Spleen (tissue), 11 donors: ENCODE measurements at regions not wholly inside any gene's neighbourhood (a gene's known extent, or its start where the extent isn't known, plus 50 kb on each side); places are given as distances from the start of the nearest gene placed in this dataset.

Source experiments
- DNase-seq: peaks from one replicate; pipeline ENCODE4 v3.0.0-alpha.2; 2020
- H3K27ac ChIP-seq, 8 donors: fragments of 200-600 bp; sonication (generic) in 7 of 8; 1 replicate in 4 of 8; 2 replicates in 4 of 8; pipeline versions ENCODE4 v1.5.0 to v1.8.0; 2016 to 2021; ENCODE audit warnings: inconsistent platforms in 4 of 8, mild to moderate bottlenecking in 4 of 8, moderate library complexity in 1 of 8
- H3K27me3 ChIP-seq, 7 donors: fragments of 200-600 bp; sonication (generic) in 6 of 7; replicated peaks in 1 of 7; 1 replicate in 4 of 7; 2 replicates in 3 of 7; pipeline versions ENCODE4 v1.5.0 to v1.8.0; 2016 to 2021; ENCODE audit warnings: inconsistent platforms in 3 of 7, mild to moderate bottlenecking in 1 of 7
- H3K36me3 ChIP-seq, 6 donors: fragments of 200-600 bp; sonication (generic) in 5 of 6; 1 replicate in 4 of 6; 2 replicates in 2 of 6; pipeline versions ENCODE4 v1.5.0 to v1.8.0; 2016 to 2021; ENCODE audit warnings: inconsistent platforms in 2 of 6
- H3K4me1 ChIP-seq, 6 donors: fragments of 200-600 bp; sonication (generic) in 5 of 6; 1 replicate in 3 of 6; 2 replicates in 3 of 6; pipeline versions ENCODE4 v1.5.0 to v1.8.0; 2016 to 2021; ENCODE audit warnings: inconsistent platforms in 3 of 6
- H3K4me3 ChIP-seq, 8 donors: fragments of 200-600 bp; sonication (generic) in 7 of 8; 1 replicate in 4 of 8; 2 replicates in 4 of 8; pipeline versions ENCODE4 v1.5.0 to v1.8.0; 2016 to 2021; ENCODE audit warnings: inconsistent platforms in 4 of 8, mild to moderate bottlenecking in 4 of 8, moderate library complexity in 2 of 8
- H3K9me3 ChIP-seq, 8 donors: fragments of 200-600 bp; sonication (generic) in 7 of 8; 1 replicate in 4 of 8; 2 replicates in 4 of 8; pipeline versions ENCODE4 v1.5.0 to v1.8.0; 2016 to 2021; ENCODE audit warnings: inconsistent platforms in 4 of 8
- POLR2A ChIP-seq, 3 donors: fragments of 450-650 bp; IDR thresholded peaks; one replicate each; pipeline ENCODE4 v1.5.1; 2017; ENCODE audit warnings: antibody characterized with exemption in 3 of 3, mild to moderate bottlenecking in 1 of 3
- POLR2AphosphoS5 ChIP-seq, 3 donors: sonication (generic); formaldehyde crosslinking; IDR thresholded peaks; one replicate each; pipeline ENCODE4 v1.5.1; 2017; ENCODE audit warnings: antibody characterized with exemption in 3 of 3
- WGBS, 5 donors: extraction: QIAGEN DNeasy Blood & Tissue Kit in 3 of 5; methylation state at CpG; one replicate each; pipeline versions ENCODE4 v1.1.5 to v1.1.7; 2013 to 2018; 5-methylcytosine and 5-hydroxymethylcytosine counted together
- intact Hi-C: fragments of 100-400 bp; cut with DNase I; formaldehyde crosslinking; loops from one replicate; pipeline ENCODE4 v1.15.0; 2023; ENCODE audit warnings: low total_unique reads
- TF ChIP-seq, protein P1 (sequence below), 11 experiments: fragments of 200-600 bp in 7 of 11; fragments of 450-650 bp in 4 of 11; sonication (generic) in 4 of 11; IDR thresholded peaks in 8 of 11; conservative IDR thresholded peaks in 3 of 11; 1 replicate in 7 of 11; 2 replicates in 4 of 11; pipeline versions ENCODE4 v1.4.0 to v1.8.0; 2016 to 2021; ENCODE audit warnings: antibody characterized with exemption in 11 of 11, inconsistent platforms in 4 of 11, mild to moderate bottlenecking in 1 of 11
- donor health status: healthy with polysubstance abuse.
- donor health status: DM: no; HTN: no; CAD: no; lungs with moderate emphysema.
- donor health status: DM: no; HTN: no; CAD: no.
- donor health status: Bipolar disorder and iron deficiency.
- donor health status: healthy.
- donor health status: DM: no; HTN: no; CAD: no.
- donor health status: DM: yes; HTN: yes; CAD: no.

DNA sequence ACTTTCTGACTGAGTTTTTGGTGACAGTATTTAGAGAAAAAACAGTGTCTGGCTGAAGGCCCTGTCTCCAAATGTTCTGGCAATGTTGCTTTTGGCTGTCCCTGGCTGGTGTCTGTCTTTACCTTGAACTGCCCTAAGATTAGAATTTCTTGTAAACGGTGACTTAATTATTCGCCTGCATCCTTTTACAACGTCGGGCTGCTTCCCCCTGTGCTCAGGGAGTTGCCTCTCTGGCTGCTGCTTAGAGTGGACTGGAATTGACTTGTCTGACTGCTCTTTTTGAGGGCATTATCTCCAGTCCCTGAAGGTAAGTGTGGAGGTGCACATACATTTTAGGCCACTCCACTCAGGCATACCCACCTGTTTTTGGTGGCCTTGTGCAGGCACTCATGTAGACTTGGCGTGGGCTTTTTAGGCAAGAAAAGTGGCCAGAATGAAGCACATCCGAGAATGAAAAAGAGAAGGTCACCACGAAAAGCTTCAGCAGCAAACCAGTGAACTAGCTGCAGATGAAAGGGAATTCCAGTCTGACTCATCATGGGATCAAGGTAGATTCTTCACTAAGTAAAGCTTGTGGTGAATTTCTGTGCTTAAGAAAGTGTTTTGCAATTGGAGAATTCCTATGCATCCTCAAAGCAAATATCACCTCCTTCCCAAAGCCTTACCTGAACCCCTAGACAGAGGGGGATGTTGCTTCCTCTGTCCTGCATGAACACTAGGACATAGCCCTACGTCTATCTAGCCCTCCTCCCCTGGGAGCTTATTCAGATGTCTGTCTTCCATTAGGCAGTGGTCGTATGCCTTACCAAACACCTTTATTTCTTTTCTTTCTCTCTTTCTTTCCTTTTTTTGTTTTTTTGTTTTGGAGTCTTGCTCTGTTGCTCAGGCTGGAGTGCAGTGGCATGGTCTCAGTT is 230.3 kb upstream of the TRIB2 start:
- no peaks in the 10 kb centered on the region for H3K36me3 ChIP-seq
- no peak overlapping the region for H3K4me3 ChIP-seq
- intact Hi-C loops: no loop called here
- no peak for TF ChIP-seq POLR2A (IDR thresholded peaks at IDR 0.05)
- TF ChIP-seq POLR2AphosphoS5 (IDR thresholded peaks at IDR 0.05): no peak
- TF ChIP-seq, protein P1, sequence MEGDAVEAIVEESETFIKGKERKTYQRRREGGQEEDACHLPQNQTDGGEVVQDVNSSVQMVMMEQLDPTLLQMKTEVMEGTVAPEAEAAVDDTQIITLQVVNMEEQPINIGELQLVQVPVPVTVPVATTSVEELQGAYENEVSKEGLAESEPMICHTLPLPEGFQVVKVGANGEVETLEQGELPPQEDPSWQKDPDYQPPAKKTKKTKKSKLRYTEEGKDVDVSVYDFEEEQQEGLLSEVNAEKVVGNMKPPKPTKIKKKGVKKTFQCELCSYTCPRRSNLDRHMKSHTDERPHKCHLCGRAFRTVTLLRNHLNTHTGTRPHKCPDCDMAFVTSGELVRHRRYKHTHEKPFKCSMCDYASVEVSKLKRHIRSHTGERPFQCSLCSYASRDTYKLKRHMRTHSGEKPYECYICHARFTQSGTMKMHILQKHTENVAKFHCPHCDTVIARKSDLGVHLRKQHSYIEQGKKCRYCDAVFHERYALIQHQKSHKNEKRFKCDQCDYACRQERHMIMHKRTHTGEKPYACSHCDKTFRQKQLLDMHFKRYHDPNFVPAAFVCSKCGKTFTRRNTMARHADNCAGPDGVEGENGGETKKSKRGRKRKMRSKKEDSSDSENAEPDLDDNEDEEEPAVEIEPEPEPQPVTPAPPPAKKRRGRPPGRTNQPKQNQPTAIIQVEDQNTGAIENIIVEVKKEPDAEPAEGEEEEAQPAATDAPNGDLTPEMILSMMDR (IDR thresholded peaks at IDR 0.05 in 8 of 11, conservative IDR thresholded peaks at IDR 0.05 in 3 of 11): no peak
- no peaks in the 10 kb centered on the region for H3K27me3 ChIP-seq
- peaks cover 20 to 48% (median 34%) of the 10 kb centered on the region in 6 donors for H3K4me1 ChIP-seq
- DNase-seq: no peak
- H3K9me3 ChIP-seq: no peaks in the 10 kb centered on the region
- 65 to 77% (median 75%) methylated on average over 9 of the region's 9 CpGs for WGBS, 5 donors
- H3K27ac ChIP-seq: peak overlapping the region in 4 of 8 donors; percentile 14 to 31 (median 20)

DNA sequence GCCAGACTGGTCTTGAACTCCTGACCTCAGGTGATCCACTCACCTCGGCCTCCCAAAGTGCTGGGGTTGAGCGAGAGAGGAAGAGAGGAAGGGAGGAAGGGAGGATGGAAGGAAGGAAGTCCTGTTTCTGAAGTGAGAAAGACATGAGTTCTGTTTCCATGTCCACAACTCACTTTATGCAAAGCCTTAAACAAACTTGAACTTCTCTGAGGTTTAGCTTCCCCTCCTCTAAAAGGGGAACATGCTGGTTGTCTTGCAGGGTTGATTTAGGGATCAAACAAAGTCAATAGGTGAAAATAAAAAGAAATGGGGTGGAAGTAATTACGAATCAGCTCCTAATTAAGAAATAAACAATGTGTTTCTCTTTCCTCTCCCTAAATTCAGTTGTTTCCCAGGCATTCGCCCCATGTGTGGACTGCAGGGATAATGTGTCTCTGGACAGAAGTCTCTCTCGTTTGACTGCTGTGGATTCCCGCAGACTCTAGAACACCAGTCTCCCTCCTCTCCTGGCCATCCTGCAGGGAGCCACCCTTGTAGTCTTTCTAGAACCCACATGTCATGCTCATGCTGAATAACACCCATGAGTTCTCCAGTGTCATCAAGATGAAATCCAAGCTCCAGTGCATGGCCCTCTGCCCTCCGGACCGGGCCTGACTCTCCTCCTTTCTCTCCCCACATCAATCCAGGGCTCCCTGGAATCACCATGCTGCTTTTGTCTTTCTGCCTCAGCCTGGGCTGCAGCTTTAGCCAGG is 229.3 kb upstream of the TRIB2 start:
- no peak for TF ChIP-seq POLR2A (IDR thresholded peaks at IDR 0.05)
- no peak for TF ChIP-seq POLR2AphosphoS5 (IDR thresholded peaks at IDR 0.05)
- TF ChIP-seq, protein P1 (IDR thresholded peaks at IDR 0.05 in 8 of 11, conservative IDR thresholded peaks at IDR 0.05 in 3 of 11): no peak
- no peaks in the 10 kb centered on the region for H3K27me3 ChIP-seq
- no peaks in the 10 kb centered on the region for H3K36me3 ChIP-seq
- H3K9me3 ChIP-seq: no peaks in the 10 kb centered on the region
- no peak overlapping the region for H3K4me3 ChIP-seq
- 72 to 77% (median 74%) methylated on average over 8 of the region's 8 CpGs for WGBS, 5 donors
- H3K4me1 ChIP-seq: peaks cover 20 to 48% (median 34%) of the 10 kb centered on the region in 6 donors
- peak overlapping the region in 2 of 8 donors; percentile 53 to 55 for H3K27ac ChIP-seq
- no peak for DNase-seq
- intact Hi-C loops: no loop called here

DNA sequence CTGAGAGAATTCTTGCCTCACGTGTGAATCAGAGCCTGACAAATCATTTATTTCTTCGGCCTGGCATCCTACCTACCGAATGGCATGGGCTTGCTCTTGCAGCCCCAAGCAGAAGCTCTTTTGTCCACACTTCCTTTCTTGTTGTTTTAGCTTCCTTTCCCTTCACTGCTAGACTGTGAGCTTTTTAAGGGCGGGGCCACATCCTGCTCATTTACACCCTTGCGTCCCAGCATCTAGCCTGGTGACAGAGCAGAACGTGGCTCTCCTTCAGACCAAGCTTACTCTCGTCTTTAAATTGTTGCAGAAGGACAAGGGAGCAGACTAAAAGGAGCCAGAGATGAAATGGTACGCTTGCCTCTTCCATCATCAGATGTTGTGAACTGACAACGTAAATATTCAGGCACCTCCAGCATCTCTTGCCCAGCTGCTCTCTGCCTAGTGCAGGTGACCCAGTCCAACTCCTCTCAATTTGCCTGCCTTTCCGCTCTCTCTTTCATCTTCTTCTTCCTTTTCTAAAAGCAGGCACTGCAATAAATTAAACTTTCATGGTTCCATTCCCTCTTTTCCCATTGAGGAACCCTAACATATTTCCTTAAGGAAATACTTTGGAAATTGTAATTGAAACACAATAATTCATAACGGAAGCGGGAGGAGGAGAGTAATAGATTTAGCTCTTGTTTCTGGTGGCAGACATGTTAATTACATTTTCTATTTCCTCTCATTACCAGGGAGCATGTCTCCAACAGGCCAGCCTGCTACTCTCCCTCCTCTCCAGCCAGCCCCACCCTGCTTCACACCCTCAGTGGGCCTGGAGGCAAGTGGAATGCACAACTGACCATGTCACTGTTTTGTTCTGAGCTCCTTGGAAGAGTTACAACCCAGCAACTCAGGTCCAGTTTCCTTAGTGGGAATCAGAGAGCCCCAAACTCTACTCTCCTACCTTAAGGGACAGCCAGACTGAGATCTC is 228.1 kb upstream of the TRIB2 start:
- no peaks in the 10 kb centered on the region for H3K27me3 ChIP-seq
- no peaks in the 10 kb centered on the region for H3K9me3 ChIP-seq
- no peaks in the 10 kb centered on the region for H3K36me3 ChIP-seq
- no peak overlapping the region for H3K4me3 ChIP-seq
- peak overlapping the region in 3 of 8 donors; percentile 32 to 55 (median 53) for H3K27ac ChIP-seq
- 38 to 52% (median 48%) methylated on average over 12 of the region's 12 CpGs for whole genome bisulfite sequencing, 5 donors
- TF ChIP-seq POLR2AphosphoS5 (IDR thresholded peaks at IDR 0.05) (no peak), POLR2A (IDR thresholded peaks at IDR 0.05) (no peak)
- TF ChIP-seq, protein P1 (IDR thresholded peaks at IDR 0.05 in 8 of 11, conservative IDR thresholded peaks at IDR 0.05 in 3 of 11): no peak
- peak; percentile 79 for DNase-seq
- intact Hi-C loops: no loop called here
- H3K4me1 ChIP-seq: peaks cover 20 to 48% (median 34%) of the 10 kb centered on the region in 6 donors
